ENCODE measurements at regions not wholly inside any gene's neighbourhood (a gene's known extent, or its start where the extent isn't known, plus 50 kb on each side); places are given as distances from the start of the nearest gene placed in this dataset.

- no peak for TF ChIP-seq SAP30 (IDR thresholded peaks at IDR 0.05; ENCODE audit: insufficient read depth, insufficient replicate concordance, low read length)
- no peak for TF ChIP-seq CREB1 (IDR thresholded peaks at IDR 0.05)
- TF ChIP-seq HDAC6 (IDR thresholded peaks at IDR 0.05; ENCODE audit: low read depth, low read length), result no peak
These were observed 862.2 kb upstream of the DDX18 start (continued) for GRCh38 chr2:116952254-116952653.
